H1 (cell line): ENCODE measurements at regions not wholly inside any gene's neighbourhood (a gene's known extent, or its start where the extent isn't known, plus 50 kb on each side); places are given as distances from the start of the nearest gene placed in this dataset.

Experiments used
- GTF2F1 ChIP-seq: IDR thresholded peaks from 2 replicates; pipeline ENCODE4 v1.6.1; 2012; ENCODE audit warnings: low read depth, low read length, improper control_type of control experiment, borderline replicate concordance
- JUND ChIP-seq: IDR thresholded peaks from 2 replicates; pipeline ENCODE4 v1.6.1; 2011; ENCODE audit warnings: mild to moderate bottlenecking, improper control_type of control experiment, low read length
- PHF8 ChIP-seq: fragments of 200-600 bp; sonication (generic); conservative IDR thresholded peaks from 2 replicates; pipeline ENCODE4 v1.7.1; 2012; ENCODE audit warnings: low read depth, mild to moderate bottlenecking, inconsistent platforms, low read length, moderate library complexity
- POLR2A ChIP-seq, 2 experiments: IDR thresholded peaks; 1 replicate in 1 of 2; 2 replicates in 1 of 2; pipeline ENCODE4 v1.6.1; 2011; ENCODE audit warnings: low read depth in 2 of 2, low read length in 2 of 2, mild to moderate bottlenecking in 2 of 2; ENCODE audit errors: control extremely low read depth in 1 of 2
- RAD21 ChIP-seq, 2 experiments: IDR thresholded peaks in 1 of 2; conservative IDR thresholded peaks in 1 of 2; 2 replicates each; pipeline ENCODE4 v1.6.1; 2011; ENCODE audit warnings: low read depth in 2 of 2, low read length in 2 of 2, improper control_type of control experiment in 1 of 2, inconsistent platforms in 1 of 2, mild to moderate bottlenecking in 1 of 2, moderate library complexity in 1 of 2
- SP1 ChIP-seq: IDR thresholded peaks from 2 replicates; pipeline ENCODE4 v1.6.1; 2011; ENCODE audit warnings: low read depth, low read length
- SP2 ChIP-seq: IDR thresholded peaks from 2 replicates; pipeline ENCODE4 v1.6.1; 2012; ENCODE audit warnings: mild to moderate bottlenecking, low read length, inconsistent platforms
- YY1 ChIP-seq: IDR thresholded peaks from 2 replicates; pipeline ENCODE4 v1.6.1; 2011; ENCODE audit warnings: low read depth, mild to moderate bottlenecking, low read length
- TF ChIP-seq, protein P1 (sequence below), 3 experiments: IDR thresholded peaks; 1 replicate in 2 of 3; 2 replicates in 1 of 3; pipeline versions ENCODE4 v1.5.1 to v1.6.1; 2011; ENCODE audit warnings: low read length in 3 of 3, mild to moderate bottlenecking in 3 of 3, inconsistent platforms in 2 of 3, low read depth in 1 of 3, moderate library complexity in 1 of 3; ENCODE audit not compliant: insufficient read depth in 1 of 3; ENCODE audit errors: control extremely low read depth in 1 of 3
- TF ChIP-seq, protein P2 (sequence below): IDR thresholded peaks from 2 replicates; pipeline ENCODE4 v1.6.1; 2012; ENCODE audit warnings: inconsistent platforms

DNA sequence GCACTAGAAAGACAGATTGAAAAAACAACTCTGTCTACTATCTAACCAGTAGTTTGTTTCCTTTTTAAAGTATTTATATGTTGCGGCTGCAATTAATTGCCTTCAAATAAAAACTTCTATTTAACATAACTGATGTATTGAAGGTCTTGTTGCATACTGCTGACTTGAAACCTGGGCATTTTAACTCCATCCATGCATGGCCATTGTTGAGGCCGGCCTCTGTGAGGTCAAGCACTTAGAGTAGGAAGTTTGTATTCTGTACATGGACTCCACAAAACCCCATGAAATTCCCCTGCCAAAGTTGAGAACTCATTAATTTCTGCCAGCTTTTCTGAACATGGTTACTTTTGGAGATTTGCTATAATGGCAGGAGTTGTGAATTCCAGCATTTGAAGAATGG, 150.6 kb downstream of the GAS1 start:
- TF ChIP-seq, protein P1, sequence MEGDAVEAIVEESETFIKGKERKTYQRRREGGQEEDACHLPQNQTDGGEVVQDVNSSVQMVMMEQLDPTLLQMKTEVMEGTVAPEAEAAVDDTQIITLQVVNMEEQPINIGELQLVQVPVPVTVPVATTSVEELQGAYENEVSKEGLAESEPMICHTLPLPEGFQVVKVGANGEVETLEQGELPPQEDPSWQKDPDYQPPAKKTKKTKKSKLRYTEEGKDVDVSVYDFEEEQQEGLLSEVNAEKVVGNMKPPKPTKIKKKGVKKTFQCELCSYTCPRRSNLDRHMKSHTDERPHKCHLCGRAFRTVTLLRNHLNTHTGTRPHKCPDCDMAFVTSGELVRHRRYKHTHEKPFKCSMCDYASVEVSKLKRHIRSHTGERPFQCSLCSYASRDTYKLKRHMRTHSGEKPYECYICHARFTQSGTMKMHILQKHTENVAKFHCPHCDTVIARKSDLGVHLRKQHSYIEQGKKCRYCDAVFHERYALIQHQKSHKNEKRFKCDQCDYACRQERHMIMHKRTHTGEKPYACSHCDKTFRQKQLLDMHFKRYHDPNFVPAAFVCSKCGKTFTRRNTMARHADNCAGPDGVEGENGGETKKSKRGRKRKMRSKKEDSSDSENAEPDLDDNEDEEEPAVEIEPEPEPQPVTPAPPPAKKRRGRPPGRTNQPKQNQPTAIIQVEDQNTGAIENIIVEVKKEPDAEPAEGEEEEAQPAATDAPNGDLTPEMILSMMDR (IDR thresholded peaks at IDR 0.05; ENCODE audit: control extremely low read depth in 1 of 3, insufficient read depth in 1 of 3, low read depth in 1 of 3, low read length in 3 of 3) = no peak
- no peak for TF ChIP-seq GTF2F1
- TF ChIP-seq YY1 = no peak
- no peak for TF ChIP-seq SP2
- no peak for TF ChIP-seq JUND
- no peak for TF ChIP-seq SP1
- no peak for TF ChIP-seq PHF8
- TF ChIP-seq RAD21 (IDR thresholded peaks at IDR 0.05 in 1 of 2, conservative IDR thresholded peaks at IDR 0.05 in 1 of 2; ENCODE audit: low read depth in 2 of 2, low read length in 2 of 2) = no peak
- TF ChIP-seq, protein P2, sequence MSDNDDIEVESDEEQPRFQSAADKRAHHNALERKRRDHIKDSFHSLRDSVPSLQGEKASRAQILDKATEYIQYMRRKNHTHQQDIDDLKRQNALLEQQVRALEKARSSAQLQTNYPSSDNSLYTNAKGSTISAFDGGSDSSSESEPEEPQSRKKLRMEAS = no peak
- no peak for TF ChIP-seq POLR2A (IDR thresholded peaks at IDR 0.05; ENCODE audit: control extremely low read depth in 1 of 2, low read depth in 2 of 2, low read length in 2 of 2)
